Stimulated activated naive CD8-positive, alpha-beta T cell treated with anti-CD3 and anti-CD28 coated beads, Interleukin-15, Interleukin-2, amounts not matched to agents 100 ng/mL and 50 ng/mL, for 24 hours (primary cell): ENCODE measurements at regions not wholly inside any gene's neighbourhood (a gene's known extent, or its start where the extent isn't known, plus 50 kb on each side); places are given as distances from the start of the nearest gene placed in this dataset.

ENCODE experiments used
- H3K27ac Mint-ChIP-seq: one replicate; pipeline ENCODE4 v1.8.0; 2021; ENCODE audit warnings: mild to moderate bottlenecking, mixed read lengths
- H3K27me3 Mint-ChIP-seq: one replicate; pipeline ENCODE4 v1.8.0; 2021; ENCODE audit warnings: mixed read lengths
- H3K36me3 Mint-ChIP-seq: one replicate; pipeline ENCODE4 v1.8.0; 2021; ENCODE audit warnings: low read depth, mixed read lengths
- H3K4me1 Mint-ChIP-seq: one replicate; pipeline ENCODE4 v1.8.0; 2021; ENCODE audit warnings: low read depth, mixed read lengths
- H3K4me3 Mint-ChIP-seq: one replicate; pipeline ENCODE4 v1.8.0; 2021; ENCODE audit warnings: mild to moderate bottlenecking, mixed read lengths
- H3K9me3 Mint-ChIP-seq: one replicate; pipeline ENCODE4 v1.8.0; 2021; ENCODE audit warnings: mixed read lengths

DNA sequence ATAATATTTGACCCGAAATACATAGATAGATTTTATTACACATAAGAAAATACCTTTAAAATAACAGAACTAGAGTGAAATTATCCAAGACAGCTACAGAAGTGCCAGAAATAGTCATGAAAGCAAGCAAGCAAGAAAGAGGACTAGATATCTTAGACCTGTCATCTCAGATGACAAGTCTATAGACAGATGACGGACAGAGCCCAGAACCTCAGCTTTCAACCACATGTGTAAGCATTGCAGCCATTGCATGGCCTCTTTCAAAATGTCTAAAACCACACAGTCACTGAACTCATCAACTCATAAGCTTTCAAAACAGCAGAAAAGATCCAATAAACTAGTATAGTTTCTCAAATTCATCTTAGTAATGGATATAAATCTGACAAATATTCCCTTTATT is 59.8 kb upstream of the FHIT start:
- H3K9me3 Mint-ChIP-seq = no peaks in the 10 kb centered on the region
- no peak overlapping the region for H3K27ac Mint-ChIP-seq
- H3K36me3 Mint-ChIP-seq = no peaks in the 10 kb centered on the region

DNA sequence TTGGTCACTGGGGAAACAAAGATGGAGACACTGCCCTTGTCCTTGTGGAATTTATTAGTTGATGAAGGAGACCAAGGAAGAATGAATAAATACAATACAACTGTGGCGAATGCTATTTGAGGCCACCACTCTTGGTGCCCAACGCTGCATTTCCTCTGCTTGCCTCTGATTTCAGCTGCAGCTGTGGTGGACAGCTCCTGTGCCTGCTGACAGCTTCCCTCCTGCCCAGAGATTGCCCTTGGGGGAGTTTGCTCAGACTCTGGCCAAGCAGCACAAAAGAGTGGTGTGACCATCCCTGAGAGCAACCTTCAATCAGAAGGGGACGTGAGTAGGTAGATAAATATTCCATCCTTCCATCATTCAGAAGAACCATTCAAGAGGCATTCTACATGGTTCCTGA is 64.6 kb upstream of the FHIT start:
- Mint-ChIP-seq H3K4me1 (no peaks in the 10 kb centered on the region), H3K27me3 (peaks cover 36% of the 10 kb centered on the region), H3K36me3 (no peaks in the 10 kb centered on the region), H3K4me3 (no peak overlapping the region), H3K27ac (no peak overlapping the region), H3K9me3 (no peaks in the 10 kb centered on the region)

More for the DNA sequence above, 59.8 kb upstream of the FHIT start:
- Mint-ChIP-seq H3K27me3 (peaks cover 24% of the 10 kb centered on the region), H3K4me3 (no peak overlapping the region), H3K4me1 (no peaks in the 10 kb centered on the region)

GRCh38 chr3:61323094-61323493 is 71.8 kb upstream of the FHIT start:
- Mint-ChIP-seq H3K9me3 (no peaks in the 10 kb centered on the region), H3K4me1 (no peaks in the 10 kb centered on the region), H3K36me3 (no peaks in the 10 kb centered on the region), H3K4me3 (no peak overlapping the region), H3K27me3 (peaks cover 3% of the 10 kb centered on the region), H3K27ac (no peak overlapping the region)

- Mint-ChIP-seq H3K27ac (no peak overlapping the region), H3K9me3 (peaks cover 5% of the 10 kb centered on the region), H3K36me3 (no peaks in the 10 kb centered on the region), H3K4me1 (no peaks in the 10 kb centered on the region), H3K4me3 (no peak overlapping the region), H3K27me3 (peaks cover 5% of the 10 kb centered on the region)
These were observed 80.8 kb upstream of the FHIT start for GRCh38 chr3:61331929-61332552.

DNA sequence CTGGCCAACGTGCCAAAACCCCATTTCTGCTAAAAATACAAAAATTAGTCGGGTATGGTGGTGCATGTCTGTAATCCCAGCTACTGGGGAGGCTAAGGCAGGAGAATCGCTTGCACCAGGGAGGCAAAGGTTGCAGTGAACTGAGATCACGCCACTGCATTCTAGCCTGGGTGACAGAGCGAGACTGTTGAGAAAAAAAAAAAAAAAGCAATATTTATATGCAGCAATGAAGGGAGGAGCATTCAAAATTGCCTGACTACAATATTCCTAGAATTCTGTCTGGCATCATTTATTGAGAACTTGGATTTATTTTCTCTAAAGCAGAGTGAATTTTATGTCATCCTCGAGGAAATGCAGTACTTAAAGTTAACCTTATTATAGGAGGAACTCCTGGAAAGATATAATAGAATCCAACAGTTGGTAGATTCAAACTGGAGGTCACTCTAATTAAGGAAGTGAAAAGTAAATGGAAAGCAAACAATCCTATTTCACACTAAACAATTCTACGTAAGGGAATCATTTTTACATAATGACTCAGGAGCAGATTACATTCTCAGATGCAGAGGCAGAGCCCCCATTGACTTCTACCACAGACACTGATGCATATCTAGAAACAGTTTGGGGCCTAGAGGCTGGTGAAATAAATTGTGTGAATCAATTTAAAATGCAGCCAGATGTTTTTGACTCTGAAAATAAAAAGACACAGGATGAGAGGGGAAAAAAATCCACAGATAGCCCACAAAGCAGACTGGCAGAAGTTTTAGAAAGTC is 82.1 kb upstream of the FHIT start:
- Mint-ChIP-seq H3K4me1 (no peaks in the 10 kb centered on the region), H3K4me3 (no peak overlapping the region), H3K27me3 (peaks cover 5% of the 10 kb centered on the region), H3K9me3 (peaks cover 5% of the 10 kb centered on the region), H3K27ac (no peak overlapping the region), H3K36me3 (no peaks in the 10 kb centered on the region)

- peaks cover 4% of the 10 kb centered on the region for H3K9me3 Mint-ChIP-seq
- no peak overlapping the region for H3K27ac Mint-ChIP-seq
- no peaks in the 10 kb centered on the region for H3K4me1 Mint-ChIP-seq
- H3K4me3 Mint-ChIP-seq = no peak overlapping the region
- H3K27me3 Mint-ChIP-seq = peaks cover 3% of the 10 kb centered on the region
- no peaks in the 10 kb centered on the region for H3K36me3 Mint-ChIP-seq
These were observed 83.5 kb upstream of the FHIT start for GRCh38 chr3:61334783-61335182.

GRCh38 chr3:61340931-61341461 is 89.7 kb upstream of the FHIT start:
- no peak overlapping the region for H3K27ac Mint-ChIP-seq
- H3K4me3 Mint-ChIP-seq = no peak overlapping the region
- no peaks in the 10 kb centered on the region for H3K36me3 Mint-ChIP-seq

DNA sequence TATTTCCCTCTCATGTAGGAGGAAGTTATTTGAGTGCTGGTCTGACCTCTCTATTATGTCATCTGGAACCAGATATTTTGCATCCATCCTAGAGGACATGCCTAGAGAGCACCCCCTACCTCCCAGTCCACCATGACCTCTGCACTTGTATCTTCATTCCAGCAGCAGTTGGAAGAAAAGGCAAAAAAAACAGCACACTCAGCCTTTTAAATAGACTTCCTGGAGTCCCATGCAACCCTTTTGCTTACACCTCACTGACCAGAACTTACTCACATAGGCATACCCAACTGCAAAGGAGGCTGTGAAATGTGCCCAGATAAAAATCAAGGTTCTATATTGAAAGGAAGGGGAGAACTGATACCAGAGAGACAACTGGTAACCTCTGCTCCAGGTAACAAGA is 92.3 kb upstream of the FHIT start:
- no peak overlapping the region for H3K4me3 Mint-ChIP-seq
- H3K27me3 Mint-ChIP-seq = peaks cover 3% of the 10 kb centered on the region
- H3K9me3 Mint-ChIP-seq = no peaks in the 10 kb centered on the region
- H3K36me3 Mint-ChIP-seq = no peaks in the 10 kb centered on the region
- no peaks in the 10 kb centered on the region for H3K4me1 Mint-ChIP-seq
- no peak overlapping the region for H3K27ac Mint-ChIP-seq

More at GRCh38 chr3:61340931-61341461, 89.7 kb upstream of the FHIT start:
- H3K9me3 Mint-ChIP-seq = no peaks in the 10 kb centered on the region
- H3K4me1 Mint-ChIP-seq = no peaks in the 10 kb centered on the region
- H3K27me3 Mint-ChIP-seq = peaks cover 3% of the 10 kb centered on the region

- Mint-ChIP-seq H3K36me3 (no peaks in the 10 kb centered on the region), H3K4me1 (no peaks in the 10 kb centered on the region), H3K27me3 (peaks cover 3% of the 10 kb centered on the region), H3K9me3 (no peaks in the 10 kb centered on the region), H3K4me3 (no peak overlapping the region), H3K27ac (no peak overlapping the region)
These were observed 93.8 kb upstream of the FHIT start for GRCh38 chr3:61345020-61345419.

DNA sequence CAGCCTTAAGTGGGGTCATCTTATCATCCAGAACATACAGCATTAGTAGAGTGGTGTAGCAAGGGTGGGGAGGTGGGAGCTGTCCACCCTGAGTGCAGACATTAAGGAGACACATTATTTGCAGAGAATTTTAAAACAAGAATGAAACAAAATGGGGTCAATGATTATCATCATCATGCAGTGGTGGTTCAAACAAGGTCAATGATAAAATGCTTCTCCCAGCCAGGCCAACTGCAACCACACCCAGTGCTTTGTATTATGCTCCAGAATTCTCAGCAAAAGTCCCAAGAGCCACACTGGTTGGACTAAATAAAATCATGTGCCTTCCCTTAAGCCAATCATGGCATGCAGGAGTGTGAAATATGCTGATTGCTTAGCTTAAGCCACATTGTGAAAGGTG is 96.7 kb upstream of the FHIT start:
- Mint-ChIP-seq H3K36me3 (no peaks in the 10 kb centered on the region), H3K4me1 (no peaks in the 10 kb centered on the region), H3K9me3 (no peaks in the 10 kb centered on the region), H3K4me3 (no peak overlapping the region), H3K27me3 (peaks cover 3% of the 10 kb centered on the region), H3K27ac (no peak overlapping the region)

GRCh38 chr3:61349717-61350116 is 98.5 kb upstream of the FHIT start:
- H3K27ac Mint-ChIP-seq = no peak overlapping the region
- H3K36me3 Mint-ChIP-seq = no peaks in the 10 kb centered on the region
- H3K27me3 Mint-ChIP-seq = peaks cover 5% of the 10 kb centered on the region
- H3K9me3 Mint-ChIP-seq = no peaks in the 10 kb centered on the region
- H3K4me3 Mint-ChIP-seq = no peak overlapping the region
- H3K4me1 Mint-ChIP-seq = no peaks in the 10 kb centered on the region

- Mint-ChIP-seq H3K36me3 (no peaks in the 10 kb centered on the region), H3K4me1 (no peaks in the 10 kb centered on the region), H3K4me3 (no peak overlapping the region), H3K27ac (no peak overlapping the region), H3K27me3 (peaks cover 5% of the 10 kb centered on the region), H3K9me3 (no peaks in the 10 kb centered on the region)
These were observed 99.6 kb upstream of the FHIT start for GRCh38 chr3:61350782-61351309.

DNA sequence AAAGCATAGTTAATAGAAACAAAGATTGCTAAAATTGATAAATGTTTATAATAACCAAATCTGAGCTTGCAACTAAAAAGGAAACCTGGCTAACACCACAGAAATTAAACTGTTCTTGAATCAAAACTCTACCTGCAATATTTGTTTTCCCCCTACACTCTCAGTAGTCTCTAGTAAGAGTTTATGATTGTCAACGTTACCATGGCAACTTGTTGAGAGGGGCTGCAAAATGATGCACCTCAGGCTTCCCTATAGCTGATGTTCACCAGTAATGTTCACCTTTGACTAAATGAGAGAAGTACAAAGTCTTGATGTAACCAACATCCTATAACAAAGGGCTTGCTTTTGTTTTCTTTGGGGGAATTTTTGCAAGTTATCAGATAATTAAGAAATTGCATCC is 101.1 kb upstream of the FHIT start:
- Mint-ChIP-seq H3K9me3 (no peaks in the 10 kb centered on the region), H3K27ac (no peak overlapping the region), H3K4me1 (no peaks in the 10 kb centered on the region), H3K4me3 (no peak overlapping the region), H3K27me3 (peaks cover 6% of the 10 kb centered on the region), H3K36me3 (no peaks in the 10 kb centered on the region)

GRCh38 chr3:61353382-61353781 is 102.1 kb upstream of the FHIT start:
- no peaks in the 10 kb centered on the region for H3K4me1 Mint-ChIP-seq
- H3K27ac Mint-ChIP-seq = no peak overlapping the region
- no peak overlapping the region for H3K4me3 Mint-ChIP-seq
- H3K36me3 Mint-ChIP-seq = no peaks in the 10 kb centered on the region
- H3K27me3 Mint-ChIP-seq = peaks cover 7% of the 10 kb centered on the region
- H3K9me3 Mint-ChIP-seq = no peaks in the 10 kb centered on the region

DNA sequence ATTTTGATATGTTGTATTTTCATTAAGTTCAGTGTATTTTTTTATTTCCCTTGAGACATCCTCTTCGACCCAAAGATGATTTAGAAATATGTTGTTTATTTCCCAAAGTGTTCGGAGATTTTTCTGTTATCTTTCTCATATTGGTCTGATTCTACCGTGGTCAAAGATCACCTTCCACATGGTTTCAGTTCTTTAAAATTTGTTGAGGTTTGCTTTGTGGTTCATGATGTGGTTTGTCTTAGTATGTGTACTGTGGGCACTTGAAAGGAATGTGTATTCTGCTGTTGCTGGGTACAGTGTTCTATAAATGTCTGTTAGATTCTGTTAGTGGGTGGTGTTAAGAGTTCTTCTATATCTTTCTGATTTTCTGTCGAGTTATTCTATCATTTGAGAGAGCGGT is 103.4 kb upstream of the FHIT start:
- Mint-ChIP-seq H3K27ac (no peak overlapping the region), H3K9me3 (no peaks in the 10 kb centered on the region), H3K4me1 (no peaks in the 10 kb centered on the region), H3K36me3 (no peaks in the 10 kb centered on the region), H3K4me3 (no peak overlapping the region), H3K27me3 (peaks cover 7% of the 10 kb centered on the region)
